ENCODE measurements at regions not wholly inside any gene's neighbourhood (a gene's known extent, or its start where the extent isn't known, plus 50 kb on each side); places are given as distances from the start of the nearest gene placed in this dataset.
"Not testable (repeated sequence)": the region's sequence is repeated elsewhere in the genome, so short reads cannot be mapped to it uniquely, and the experiment has no call there.

DNA sequence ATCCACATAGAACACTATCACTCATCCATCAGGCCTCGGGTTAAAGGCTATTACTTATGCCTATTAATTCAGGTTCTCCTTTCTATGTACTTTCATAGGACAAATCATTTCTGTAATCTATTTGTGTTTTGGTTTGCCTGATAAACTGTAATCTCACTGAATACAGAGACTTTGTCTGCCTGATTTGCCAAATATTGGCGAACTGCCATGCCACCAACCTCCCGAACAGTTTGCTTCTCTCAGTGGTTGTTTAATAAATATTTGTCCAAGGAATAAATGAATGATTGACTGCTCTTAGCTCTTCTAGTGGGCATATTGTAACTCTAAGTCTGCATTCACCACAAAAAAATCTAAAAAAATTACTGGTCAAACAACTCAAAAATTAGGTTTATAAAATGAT lies 170.1 kb upstream of the ZFP64 start:
- DNase-seq: no peak

DNA sequence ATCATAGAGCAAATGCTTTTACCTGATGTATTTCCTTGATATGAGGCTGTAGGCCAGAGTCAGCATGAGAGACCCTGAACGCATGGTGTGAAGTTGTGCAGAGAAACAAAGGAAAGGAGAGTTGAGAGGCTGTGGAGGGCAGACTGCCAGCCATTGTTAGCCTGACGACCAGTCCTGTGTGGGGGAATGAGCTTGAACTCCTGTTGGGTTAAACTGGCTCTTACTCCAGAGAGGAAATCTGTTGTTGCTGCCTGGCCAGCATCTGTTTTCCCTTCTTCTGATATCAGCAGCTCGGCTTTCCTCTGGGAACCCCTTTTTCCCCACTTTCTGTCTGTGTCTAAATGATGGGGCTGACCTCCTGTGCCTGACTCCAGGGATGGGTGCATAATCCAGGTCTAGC lies 158.2 kb upstream of the ZFP64 start:
- no peak for DNase-seq

- no peak for DNase-seq
Measured at GRCh38 chr20:52348434-52348833, 156.9 kb upstream of the ZFP64 start.

DNA sequence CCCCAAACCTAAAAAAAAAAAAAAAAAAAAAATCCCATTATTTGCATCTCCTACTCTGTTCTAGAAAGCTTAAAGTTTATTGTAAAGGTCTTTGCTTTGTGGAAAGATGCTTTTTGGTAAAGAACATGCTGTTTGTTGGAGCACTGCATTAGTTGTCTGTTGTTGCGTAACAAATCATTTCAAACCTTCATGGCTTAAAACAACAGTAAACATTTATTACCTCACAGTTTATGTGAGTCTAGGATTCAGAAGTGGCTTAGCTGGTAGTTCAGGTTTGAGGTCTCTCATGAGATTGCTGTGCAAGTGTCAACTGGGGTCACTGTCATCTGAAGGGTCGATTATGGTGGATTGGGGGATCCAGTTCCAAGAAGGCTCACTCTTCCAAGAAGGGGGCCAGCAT lies 155.2 kb upstream of the ZFP64 start:
- DNase-seq: no peak

DNA sequence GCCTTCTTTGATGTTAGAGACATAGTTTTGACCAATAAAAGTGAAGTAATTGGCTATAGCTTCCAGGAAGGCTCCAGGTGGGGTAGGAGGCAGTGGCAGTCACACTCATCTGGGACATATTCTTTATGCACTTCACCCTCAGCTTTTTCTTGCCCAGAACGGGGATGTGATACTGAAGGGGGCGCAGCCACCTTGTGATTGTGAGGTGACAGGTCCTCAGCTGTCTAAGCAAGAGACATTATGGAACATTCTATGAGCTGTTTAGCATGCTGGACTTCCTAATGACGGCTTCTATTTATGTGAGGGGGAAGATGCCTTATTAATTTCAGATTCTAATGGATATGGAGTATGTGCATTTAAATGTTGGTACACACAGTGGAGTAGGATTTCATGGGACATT lies 151.3 kb upstream of the ZFP64 start:
- DNase-seq: no peak

DNA sequence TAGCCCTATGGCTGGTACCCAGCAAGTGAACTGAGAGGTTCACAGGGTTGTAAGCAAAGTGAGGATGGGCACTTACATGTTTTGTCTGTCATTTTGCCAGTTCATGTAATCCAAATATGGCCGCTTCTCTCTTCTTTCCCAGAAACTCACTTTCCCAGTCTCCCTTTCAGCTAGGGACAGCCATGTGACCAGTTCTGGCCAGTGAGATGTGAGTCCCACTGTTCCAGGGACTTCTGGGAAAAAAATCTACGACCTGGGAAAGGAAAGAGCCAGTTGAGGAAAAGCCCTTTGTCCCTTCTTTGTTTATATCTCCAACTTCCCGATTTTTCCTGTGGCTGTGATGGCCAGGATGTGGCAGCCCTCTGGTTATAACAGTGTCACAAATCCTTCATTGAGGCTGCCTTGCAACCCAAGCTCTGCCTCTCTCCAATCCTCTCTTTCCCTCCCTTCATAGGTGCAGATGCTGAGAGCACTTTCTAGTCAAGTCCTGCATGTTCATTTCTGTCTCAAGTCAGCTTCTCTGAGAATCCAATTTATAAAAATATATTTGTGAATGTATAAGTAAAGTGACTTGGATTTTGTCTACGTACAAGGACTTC lies 148.6 kb upstream of the ZFP64 start:
- DNase-seq: peak; percentile 79

DNA sequence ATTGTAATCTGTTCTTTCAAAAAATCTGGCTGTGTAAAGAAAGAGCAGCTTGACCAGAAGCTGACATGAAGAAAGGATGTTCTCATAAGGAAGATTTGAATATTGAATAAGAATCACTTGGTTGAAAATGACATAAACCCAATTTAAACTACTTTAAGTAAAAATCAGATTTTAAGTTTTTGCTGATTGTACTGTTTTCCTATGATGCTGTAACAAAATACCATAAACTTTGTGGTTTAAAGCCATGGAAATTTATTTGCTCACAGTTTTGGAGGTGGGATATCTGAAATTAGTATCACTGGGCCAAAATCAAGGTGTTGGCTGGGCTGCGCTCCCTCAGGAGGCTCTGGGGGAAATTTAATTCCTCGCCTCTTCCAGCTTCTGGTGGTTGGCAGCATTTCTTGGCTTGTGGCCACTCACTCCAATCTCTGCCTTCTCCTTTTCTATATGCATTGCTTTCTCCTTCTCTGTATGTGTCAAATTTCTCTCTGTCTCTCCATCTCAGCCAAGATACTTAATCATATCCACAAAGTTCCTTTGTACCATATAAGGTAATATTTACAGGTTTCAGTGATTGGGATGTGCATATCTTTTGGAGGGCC lies 141.2 kb upstream of the ZFP64 start:
- DNase-seq: no peak

DNA sequence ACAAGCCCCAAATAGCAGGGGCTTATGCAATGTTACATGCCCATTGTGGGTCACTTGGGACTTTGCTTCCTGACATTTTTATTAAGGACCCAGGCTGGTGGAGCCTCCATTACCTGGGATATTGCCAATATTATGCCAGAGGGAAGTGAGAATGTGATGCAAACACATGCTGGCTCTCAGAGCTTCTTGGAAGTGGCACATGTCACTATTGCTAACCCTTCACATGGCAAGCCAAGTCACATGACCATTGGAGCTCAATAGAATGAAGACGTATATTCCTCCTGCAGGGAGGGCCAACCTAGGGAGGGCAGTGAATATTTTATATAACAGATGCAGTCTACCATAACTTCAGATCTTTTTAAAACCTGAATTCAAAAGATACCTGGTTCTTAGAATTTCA lies 140.7 kb upstream of the ZFP64 start:
- DNase-seq: no peak

DNA sequence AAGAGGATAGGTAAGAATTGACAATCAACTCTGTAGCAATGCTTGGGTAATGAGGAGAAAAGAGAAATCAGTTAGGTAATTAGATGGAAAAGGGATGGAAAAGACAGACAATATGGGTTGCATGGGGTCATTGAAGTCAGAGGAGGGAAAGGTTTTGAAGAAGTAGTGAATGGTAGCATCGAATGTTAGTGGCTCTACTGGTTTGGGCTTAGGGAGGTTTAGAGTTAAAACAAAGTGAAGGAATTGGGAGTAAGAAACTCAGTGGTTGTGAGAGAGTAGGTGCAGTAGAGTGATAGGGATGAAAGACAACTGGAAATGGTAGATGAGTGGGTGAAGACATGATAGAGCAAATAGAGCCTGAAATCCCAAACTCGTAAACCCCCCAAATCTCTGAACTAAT lies 140.1 kb upstream of the ZFP64 start:
- DNase-seq: no peak

DNA sequence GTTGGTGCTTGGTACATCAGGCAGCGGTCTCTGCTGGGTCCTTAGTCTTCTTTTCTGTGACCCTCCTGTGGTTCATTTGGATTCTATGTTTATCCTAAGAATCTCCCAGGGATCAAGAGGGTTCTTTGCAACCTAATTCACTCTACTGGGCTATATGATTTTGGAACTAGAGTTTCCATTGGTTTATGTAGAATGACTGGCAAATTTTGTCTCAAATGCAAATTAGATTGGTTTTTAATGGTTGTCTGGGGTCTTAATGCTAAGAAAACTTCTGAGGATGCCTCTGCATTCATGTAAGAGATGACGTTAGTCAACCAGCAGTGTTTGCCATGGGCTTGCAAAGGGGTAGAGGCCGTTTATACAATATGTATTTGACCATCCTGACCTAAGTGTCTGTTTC lies 129.8 kb upstream of the ZFP64 start:
- DNase-seq: no peak

DNA sequence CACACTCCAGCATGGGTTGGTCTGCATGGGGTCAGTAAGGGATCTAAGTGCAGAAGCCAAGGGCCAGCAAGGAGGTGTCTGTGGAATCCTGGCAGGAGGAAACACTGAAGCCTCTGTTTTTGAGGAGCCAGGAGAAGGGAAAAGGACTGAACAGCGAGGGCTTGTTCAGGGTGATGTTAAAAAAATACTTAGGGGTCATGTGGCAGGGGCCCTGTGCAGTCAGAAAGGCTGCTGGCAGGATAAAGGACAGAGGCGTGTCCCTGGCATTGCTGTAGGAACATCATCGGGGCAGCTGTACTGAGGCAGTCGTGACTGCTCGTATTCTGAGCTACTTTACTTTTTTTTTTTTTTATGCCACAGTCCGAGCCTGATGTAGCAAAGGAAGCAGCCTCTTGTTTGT lies 127.1 kb upstream of the ZFP64 start:
- DNase-seq: no peak

GRCh38 chr20:52313341-52313963 lies 121.9 kb upstream of the ZFP64 start:
- peak; percentile 79 for DNase-seq

GRCh38 chr20:52312132-52312729 lies 120.7 kb upstream of the ZFP64 start:
- DNase-seq: peak; percentile 76

GRCh38 chr20:52311209-52311794 lies 119.7 kb upstream of the ZFP64 start:
- DNase-seq: no peak

DNA sequence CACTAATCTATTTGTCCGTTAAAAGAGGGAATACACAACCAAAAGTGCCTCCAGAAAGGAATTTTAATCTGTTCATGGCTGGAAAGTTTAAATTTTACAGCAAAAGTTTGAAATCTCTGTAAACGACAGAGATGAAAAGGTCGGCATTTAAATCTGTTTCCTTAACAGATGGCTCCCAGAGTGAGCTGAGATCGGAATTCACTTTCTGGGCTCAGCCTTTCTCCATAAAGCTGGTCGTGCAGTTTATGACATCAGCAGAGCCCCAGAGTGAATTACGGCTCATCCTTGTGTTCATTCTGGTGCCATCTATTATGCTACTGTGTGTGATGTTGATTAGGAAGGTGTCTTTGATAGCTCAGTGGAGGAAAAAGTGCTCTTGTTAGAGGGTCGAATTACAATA lies 117.6 kb upstream of the ZFP64 start:
- DNase-seq: no peak

DNA sequence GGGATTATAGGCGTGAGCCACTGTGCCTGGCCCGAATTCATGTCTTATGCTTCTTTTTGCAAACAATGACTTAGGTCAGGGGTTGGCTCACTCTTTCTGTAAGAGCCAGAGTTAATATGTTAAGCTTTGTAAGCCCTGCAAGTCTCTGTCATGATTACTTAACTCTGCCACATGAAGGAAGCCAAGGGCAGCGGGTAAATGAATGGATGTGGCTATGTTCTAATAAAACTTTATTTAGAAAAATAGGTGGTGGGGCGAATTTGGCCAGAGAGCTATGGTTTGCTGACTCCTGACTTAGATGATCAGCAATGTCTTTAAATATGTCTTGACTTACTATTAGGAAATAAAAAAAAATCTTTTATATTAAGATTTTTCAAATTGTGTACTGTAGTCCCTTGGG lies 114.9 kb upstream of the ZFP64 start:
- DNase-seq: no peak

GRCh38 chr20:52305858-52306257 lies 114.3 kb upstream of the ZFP64 start:
- no peak for DNase-seq

DNA sequence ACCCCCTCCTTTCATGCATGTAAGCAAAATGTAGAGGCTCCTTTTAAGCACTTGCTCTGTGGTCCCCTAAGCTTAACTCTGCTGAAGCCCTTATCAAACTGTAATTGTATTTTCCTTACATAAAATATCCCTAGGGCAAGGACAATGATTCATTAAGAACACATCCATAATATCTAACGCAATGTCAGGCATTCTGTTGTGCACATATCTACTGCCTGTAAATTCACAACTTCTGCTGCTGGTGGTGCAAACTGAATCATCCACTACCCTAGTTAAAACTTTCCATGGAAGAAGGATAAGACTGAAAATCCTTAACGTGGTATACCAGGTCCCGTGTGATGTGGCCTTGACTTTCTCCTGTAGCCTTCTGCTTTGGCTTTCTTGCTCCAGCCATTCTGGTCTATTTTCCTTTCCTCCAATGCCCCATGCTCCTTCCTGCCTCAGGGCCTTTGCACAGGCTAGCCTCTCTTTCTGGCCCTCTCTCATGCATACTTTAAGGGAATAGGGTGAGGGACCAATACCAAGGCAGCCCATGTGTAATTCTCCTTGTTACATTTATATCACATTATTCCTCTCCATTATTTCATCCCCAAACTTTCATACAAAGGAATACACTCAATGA lies 113.6 kb upstream of the ZFP64 start:
- no peak for DNase-seq

DNA sequence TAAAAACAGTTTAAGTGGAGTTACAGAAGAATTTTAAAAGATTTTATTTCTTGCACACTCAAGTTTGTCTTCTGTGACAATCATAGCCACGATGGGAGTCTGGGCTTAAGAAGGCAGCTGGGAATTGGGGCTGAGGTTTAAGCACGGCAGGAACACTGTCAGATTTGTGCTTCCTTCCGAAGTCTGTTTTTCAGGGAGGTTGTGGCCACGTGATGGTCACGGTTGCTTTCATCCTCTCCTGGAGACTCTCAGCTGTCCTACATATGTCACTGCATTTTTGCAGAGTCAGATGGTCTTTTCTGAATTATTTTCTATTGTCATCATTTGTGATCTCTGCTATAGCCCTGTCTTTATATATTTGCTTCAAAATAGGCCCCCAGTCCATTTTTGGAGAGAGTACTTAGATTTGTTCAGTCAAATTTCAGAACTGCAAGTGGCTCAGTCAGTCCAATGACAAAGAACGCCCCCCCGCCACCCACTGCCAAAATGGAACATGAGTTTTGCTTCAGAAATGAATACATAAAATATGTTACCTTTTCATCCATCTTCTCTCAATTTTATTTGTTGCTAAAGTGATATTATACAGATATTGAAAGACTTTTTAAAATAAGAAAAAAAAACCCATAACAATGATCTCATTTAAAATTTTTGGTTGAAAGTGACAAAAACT lies 111.8 kb upstream of the ZFP64 start:
- DNase-seq: no peak

- DNase-seq: no peak
Measured at GRCh38 chr20:52302736-52303135, 111.2 kb upstream of the ZFP64 start.

DNA sequence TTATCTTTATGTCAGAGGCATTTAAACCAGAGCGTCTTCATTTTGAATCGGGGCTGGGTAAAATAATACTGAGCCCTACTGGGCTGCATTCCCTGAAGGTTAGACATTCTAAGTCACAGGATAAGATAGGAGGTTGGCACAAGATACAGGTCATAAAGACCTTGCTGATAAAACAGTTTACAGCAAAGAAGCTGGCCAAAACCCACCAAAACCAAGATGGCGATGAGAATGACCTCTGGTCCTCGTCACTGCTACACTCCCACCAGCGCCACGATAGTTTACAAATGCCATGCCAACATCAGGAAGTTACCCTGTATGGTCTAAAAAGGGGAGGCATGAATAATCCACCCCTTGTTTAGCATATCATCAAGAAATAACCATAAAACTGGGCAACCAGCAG lies 110.5 kb upstream of the ZFP64 start:
- not testable (repeated sequence) for DNase-seq

DNA sequence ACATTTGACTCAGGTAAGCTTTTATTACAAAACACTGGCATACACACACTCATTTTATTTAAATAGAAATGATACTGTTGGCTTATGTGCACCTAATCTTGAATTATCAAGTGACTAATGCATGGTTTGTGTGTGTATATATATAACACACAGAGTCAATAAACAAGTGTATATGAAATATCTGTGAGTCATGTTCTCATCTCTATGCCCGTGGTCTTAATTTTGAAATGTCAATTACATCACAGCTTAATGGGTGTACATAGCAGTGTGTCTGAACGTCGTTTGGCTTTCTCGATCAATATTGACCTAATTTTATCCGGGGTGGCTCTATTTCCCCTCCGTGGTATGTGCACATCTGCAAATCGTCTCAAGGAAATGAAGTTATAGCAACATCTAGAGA lies 104.0 kb upstream of the ZFP64 start:
- DNase-seq: no peak

- DNase-seq: no peak
Measured at GRCh38 chr20:52294106-52294628, 102.6 kb upstream of the ZFP64 start.
